Transverse colon (tissue), 3 donors: ENCODE measurements at regions not wholly inside any gene's neighbourhood (a gene's known extent, or its start where the extent isn't known, plus 50 kb on each side); places are given as distances from the start of the nearest gene placed in this dataset.

Experiments used
- CTCF ChIP-seq, 5 experiments: fragments of 200-600 bp in 3 of 5; fragments of 450-650 bp in 2 of 5; sonication (generic) in 3 of 5; IDR thresholded peaks; 1 replicate in 2 of 5; 2 replicates in 3 of 5; pipeline ENCODE4 v1.5.1; 2016 to 2017; ENCODE audit warnings: antibody characterized with exemption in 5 of 5, inconsistent platforms in 3 of 5, mild to moderate bottlenecking in 2 of 5, moderate library complexity in 1 of 5
- POLR2A ChIP-seq: fragments of 450-650 bp; IDR thresholded peaks from one replicate; pipeline ENCODE4 v1.6.1; 2016; ENCODE audit warnings: antibody characterized with exemption, mild to moderate bottlenecking, moderate library complexity

- no peak for TF ChIP-seq POLR2A
- TF ChIP-seq CTCF (IDR thresholded peaks at IDR 0.05), result no peak
These were observed 96.7 kb downstream of the RPS6KA4 start for GRCh38 chr11:64455456-64456261.
